ENCODE measurements at regions not wholly inside any gene's neighbourhood (a gene's known extent, or its start where the extent isn't known, plus 50 kb on each side); places are given as distances from the start of the nearest gene placed in this dataset.

- CTCF ChIA-PET: no interaction called here
- in situ Hi-C loops (cut with HindIII; ENCODE audit: low pct_unique_long_range_greater_than_20kb, low sequenced_read_pairs) (no loop called here), intact Hi-C loops (cut with micrococcal nuclease; ENCODE audit: unreplicated experiment) (no loop called here)
These were observed 263.8 kb upstream of the FAT3 start for GRCh38 chr11:91960770-91961169.

GRCh38 chr11:91959411-91959810, 265.2 kb upstream of the FAT3 start:
- no peaks in the 10 kb centered on the region for H3K36me3 ChIP-seq (ENCODE audit: control insufficient read depth, insufficient read depth, low read length)
- no peak overlapping the region for H3K4me3 ChIP-seq (ENCODE audit: low read depth in 2 of 2, low read length in 2 of 2)
- H3K4me1 ChIP-seq (ENCODE audit: control insufficient read depth, insufficient read depth, low read length): no peaks in the 10 kb centered on the region
- DNase-seq (ENCODE audit: low read depth, low spot score) (no peak), ATAC-seq (no peak)
- POLR2A ChIA-PET: no interaction called here
- CTCF ChIA-PET: no interaction called here
- intact Hi-C loops (cut with micrococcal nuclease; ENCODE audit: unreplicated experiment): no loop called here
- TF ChIP-seq TCF7L2 (IDR thresholded peaks at IDR 0.05; ENCODE audit: low read depth, low read length): no peak
- no peak for TF ChIP-seq REST (IDR thresholded peaks at IDR 0.05; ENCODE audit: insufficient read depth in 1 of 2, low read depth in 2 of 2, low read length in 1 of 2)
- no peak for TF ChIP-seq SIN3A (IDR thresholded peaks at IDR 0.05; ENCODE audit: borderline replicate concordance, insufficient read depth, low read depth, low read length)
- TF ChIP-seq POLR2AphosphoS5 (IDR thresholded peaks at IDR 0.05; ENCODE audit: low read depth, low read length): no peak
- no peak for TF ChIP-seq CTCF (IDR thresholded peaks at IDR 0.05)
- H3K9me3 ChIP-seq (ENCODE audit: control insufficient read depth, insufficient read depth, low read depth, low read length): no peaks in the 10 kb centered on the region
- no peak overlapping the region for H3K27ac ChIP-seq (ENCODE audit: low read length)
- H3K27me3 ChIP-seq (ENCODE audit: control insufficient read depth, insufficient read depth, low read length): no peaks in the 10 kb centered on the region
- in situ Hi-C loops (cut with HindIII; ENCODE audit: low pct_unique_long_range_greater_than_20kb, low sequenced_read_pairs): no loop called here
- no TSS peak for BruUV-seq (replicated peaks)

More at GRCh38 chr11:91960770-91961169, 263.8 kb upstream of the FAT3 start:
- no peak for DNase-seq (ENCODE audit: low read depth, low spot score)
- no peak for ATAC-seq
- H3K36me3 ChIP-seq (ENCODE audit: control insufficient read depth, insufficient read depth, low read length): no peaks in the 10 kb centered on the region
- H3K27me3 ChIP-seq (ENCODE audit: control insufficient read depth, insufficient read depth, low read length): no peaks in the 10 kb centered on the region
- no peak overlapping the region for H3K4me3 ChIP-seq (ENCODE audit: low read depth in 2 of 2, low read length in 2 of 2)
- no peak overlapping the region for H3K27ac ChIP-seq (ENCODE audit: low read length)
- no peak for TF ChIP-seq TCF7L2 (IDR thresholded peaks at IDR 0.05; ENCODE audit: low read depth, low read length)
- no peak for TF ChIP-seq CTCF (IDR thresholded peaks at IDR 0.05)
- POLR2A ChIA-PET: no interaction called here
- no peaks in the 10 kb centered on the region for H3K4me1 ChIP-seq (ENCODE audit: control insufficient read depth, insufficient read depth, low read length)
- no peaks in the 10 kb centered on the region for H3K9me3 ChIP-seq (ENCODE audit: control insufficient read depth, insufficient read depth, low read depth, low read length)
- BruUV-seq (replicated peaks): no TSS peak

- DNase-seq (ENCODE audit: low read depth, low spot score) (no peak), ATAC-seq (no peak)
- no peak for TF ChIP-seq SIN3A (IDR thresholded peaks at IDR 0.05; ENCODE audit: borderline replicate concordance, insufficient read depth, low read depth, low read length)
- Histone ChIP-seq H3K27ac (ENCODE audit: low read length) (no peak overlapping the region), H3K4me1 (ENCODE audit: control insufficient read depth, insufficient read depth, low read length) (no peaks in the 10 kb centered on the region), H3K9me3 (ENCODE audit: control insufficient read depth, insufficient read depth, low read depth, low read length) (no peaks in the 10 kb centered on the region), H3K36me3 (ENCODE audit: control insufficient read depth, insufficient read depth, low read length) (no peaks in the 10 kb centered on the region), H3K4me3 (ENCODE audit: low read depth in 2 of 2, low read length in 2 of 2) (no peak overlapping the region), H3K27me3 (ENCODE audit: control insufficient read depth, insufficient read depth, low read length) (no peaks in the 10 kb centered on the region)
- ChIA-PET CTCF (no interaction called here), POLR2A (interaction anchor here (0.6 kb wide), 1 partner anchor 177 kb away, joined by 4 read pairs; no protein-coding TSS in a partner anchor)
- in situ Hi-C loops (cut with HindIII; ENCODE audit: low pct_unique_long_range_greater_than_20kb, low sequenced_read_pairs) (no loop called here), intact Hi-C loops (cut with micrococcal nuclease; ENCODE audit: unreplicated experiment) (no loop called here)
- no TSS peak for BruUV-seq (replicated peaks)
These were observed 267.9 kb upstream of the FAT3 start for GRCh38 chr11:91956711-91957110.
